ENCODE measurements at regions not wholly inside any gene's neighbourhood (a gene's known extent, or its start where the extent isn't known, plus 50 kb on each side); places are given as distances from the start of the nearest gene placed in this dataset.

DNA sequence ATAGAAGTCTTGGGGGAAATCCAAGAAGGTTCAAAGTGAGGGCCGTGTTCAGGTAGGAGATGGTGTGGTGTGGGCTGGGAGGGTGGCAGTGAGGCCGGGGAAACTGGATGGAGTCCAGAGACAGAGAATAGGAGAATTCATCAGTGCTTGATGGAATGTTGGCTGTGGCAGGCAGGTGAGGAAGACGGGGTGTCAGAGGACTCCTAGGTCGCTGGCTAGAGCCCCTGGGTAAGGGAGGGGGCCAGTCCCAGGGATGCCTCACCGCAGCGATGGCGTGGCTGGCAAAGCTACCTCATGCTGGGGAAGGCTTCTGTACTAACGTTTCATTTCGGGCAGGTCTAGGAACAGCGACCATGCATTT is 373.0 kb downstream of the RPS24 start:
- peak overlapping the region in 1 of 4 experiments; percentile 40 for H3K4me3 ChIP-seq (replicated peaks in 1 of 4; ENCODE audit: control extremely low read depth in 1 of 4, insufficient read depth in 1 of 4, low read depth in 3 of 4, low read length in 4 of 4)
- H3K36me3 ChIP-seq (ENCODE audit: control insufficient read depth, insufficient read depth, low read length) = no peaks in the 10 kb centered on the region
- no peaks in the 10 kb centered on the region for H3K79me2 ChIP-seq (ENCODE audit: control insufficient read depth, insufficient read depth, low read length)
- DNase-seq (ENCODE audit: low read depth in 2 of 2) = no peak
- H3K4me2 ChIP-seq (ENCODE audit: extremely low read depth, insufficient read depth, low read length) = no peak overlapping the region
- H2AFZ ChIP-seq (ENCODE audit: low read length) = no peak overlapping the region
- H4K20me1 ChIP-seq (ENCODE audit: control insufficient read depth, extremely low read depth, insufficient read depth, low read length) = no peaks in the 10 kb centered on the region
- no peaks in the 10 kb centered on the region for H3K9me3 ChIP-seq (ENCODE audit: control insufficient read depth, insufficient read depth, low read depth, low read length)
- no peak overlapping the region for H3K27ac ChIP-seq (ENCODE audit: insufficient read depth, low read length)
- H3K4me1 ChIP-seq (ENCODE audit: control insufficient read depth, extremely low read depth, insufficient read depth, low read length) = no peaks in the 10 kb centered on the region
- TF ChIP-seq, protein P1, sequence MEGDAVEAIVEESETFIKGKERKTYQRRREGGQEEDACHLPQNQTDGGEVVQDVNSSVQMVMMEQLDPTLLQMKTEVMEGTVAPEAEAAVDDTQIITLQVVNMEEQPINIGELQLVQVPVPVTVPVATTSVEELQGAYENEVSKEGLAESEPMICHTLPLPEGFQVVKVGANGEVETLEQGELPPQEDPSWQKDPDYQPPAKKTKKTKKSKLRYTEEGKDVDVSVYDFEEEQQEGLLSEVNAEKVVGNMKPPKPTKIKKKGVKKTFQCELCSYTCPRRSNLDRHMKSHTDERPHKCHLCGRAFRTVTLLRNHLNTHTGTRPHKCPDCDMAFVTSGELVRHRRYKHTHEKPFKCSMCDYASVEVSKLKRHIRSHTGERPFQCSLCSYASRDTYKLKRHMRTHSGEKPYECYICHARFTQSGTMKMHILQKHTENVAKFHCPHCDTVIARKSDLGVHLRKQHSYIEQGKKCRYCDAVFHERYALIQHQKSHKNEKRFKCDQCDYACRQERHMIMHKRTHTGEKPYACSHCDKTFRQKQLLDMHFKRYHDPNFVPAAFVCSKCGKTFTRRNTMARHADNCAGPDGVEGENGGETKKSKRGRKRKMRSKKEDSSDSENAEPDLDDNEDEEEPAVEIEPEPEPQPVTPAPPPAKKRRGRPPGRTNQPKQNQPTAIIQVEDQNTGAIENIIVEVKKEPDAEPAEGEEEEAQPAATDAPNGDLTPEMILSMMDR (conservative IDR thresholded peaks at IDR 0.05 in 1 of 2, IDR thresholded peaks at IDR 0.05 in 1 of 2; ENCODE audit: low read depth in 1 of 2, low read length in 2 of 2) = no peak
- no peak for TF ChIP-seq EZH2 (IDR thresholded peaks at IDR 0.05; ENCODE audit: low read length, missing control alignments)
- peaks cover 21% of the 10 kb centered on the region for H3K27me3 ChIP-seq (ENCODE audit: control insufficient read depth, insufficient read depth, low read length)
- H3K9ac ChIP-seq (ENCODE audit: insufficient read depth, low read length) = no peak overlapping the region

DNA sequence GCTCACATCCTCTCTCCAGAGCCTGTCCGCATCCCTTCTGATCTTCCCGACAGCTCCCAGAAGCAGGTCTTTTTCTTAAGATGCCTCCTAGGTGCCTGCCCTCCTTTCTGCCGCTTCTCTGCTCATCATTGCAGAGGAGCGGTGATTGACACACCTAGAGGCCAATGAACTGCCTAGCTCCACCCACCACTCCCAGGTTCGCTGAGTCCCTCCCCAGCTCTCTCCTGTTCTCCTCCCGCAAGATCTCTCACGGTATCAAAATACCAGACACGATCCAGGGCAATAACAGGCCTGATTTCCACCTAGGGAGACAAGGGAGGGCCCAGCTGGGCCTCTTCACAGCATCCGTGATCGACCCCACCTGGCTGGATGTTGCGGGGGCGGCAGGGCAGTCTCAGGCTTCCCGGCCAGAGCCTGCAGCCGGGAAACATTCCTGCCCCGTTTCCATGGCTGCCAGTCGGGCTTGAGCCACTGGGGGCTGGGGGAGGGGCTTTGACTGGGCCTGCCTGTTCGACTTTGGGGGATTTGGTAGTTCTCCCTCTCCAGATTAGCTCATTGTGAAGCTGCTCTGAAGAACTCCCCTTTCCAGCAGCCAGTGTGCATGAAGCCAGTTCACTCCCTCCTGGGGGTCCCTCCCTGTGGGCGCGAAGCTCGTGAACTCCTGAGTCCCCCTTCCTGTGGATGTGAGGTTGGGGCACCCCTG is 373.5 kb downstream of the RPS24 start:
- no peaks in the 10 kb centered on the region for H3K9me3 ChIP-seq (ENCODE audit: control insufficient read depth, insufficient read depth, low read depth, low read length)
- no peaks in the 10 kb centered on the region for H4K20me1 ChIP-seq (ENCODE audit: control insufficient read depth, extremely low read depth, insufficient read depth, low read length)
- H3K4me3 ChIP-seq (replicated peaks in 1 of 4; ENCODE audit: control extremely low read depth in 1 of 4, insufficient read depth in 1 of 4, low read depth in 3 of 4, low read length in 4 of 4) = peak overlapping the region in 3 of 4 experiments; percentile 7 to 40 (median 21)
- H3K79me2 ChIP-seq (ENCODE audit: control insufficient read depth, insufficient read depth, low read length) = no peaks in the 10 kb centered on the region
- no peaks in the 10 kb centered on the region for H3K4me1 ChIP-seq (ENCODE audit: control insufficient read depth, extremely low read depth, insufficient read depth, low read length)
- H3K9ac ChIP-seq (ENCODE audit: insufficient read depth, low read length) = no peak overlapping the region
- H3K36me3 ChIP-seq (ENCODE audit: control insufficient read depth, insufficient read depth, low read length) = no peaks in the 10 kb centered on the region
- DNase-seq (ENCODE audit: low read depth in 2 of 2) = peak; percentile 90 to 98
- TF ChIP-seq, protein P1 (conservative IDR thresholded peaks at IDR 0.05 in 1 of 2, IDR thresholded peaks at IDR 0.05 in 1 of 2; ENCODE audit: low read depth in 1 of 2, low read length in 2 of 2) = no peak
- TF ChIP-seq EZH2 (IDR thresholded peaks at IDR 0.05; ENCODE audit: low read length, missing control alignments) = no peak
- H3K27me3 ChIP-seq (ENCODE audit: control insufficient read depth, insufficient read depth, low read length) = peaks cover 21% of the 10 kb centered on the region
- no peak overlapping the region for H3K27ac ChIP-seq (ENCODE audit: insufficient read depth, low read length)
- no peak overlapping the region for H2AFZ ChIP-seq (ENCODE audit: low read length)
- H3K4me2 ChIP-seq (ENCODE audit: extremely low read depth, insufficient read depth, low read length) = peak overlapping the region; percentile 44

DNA sequence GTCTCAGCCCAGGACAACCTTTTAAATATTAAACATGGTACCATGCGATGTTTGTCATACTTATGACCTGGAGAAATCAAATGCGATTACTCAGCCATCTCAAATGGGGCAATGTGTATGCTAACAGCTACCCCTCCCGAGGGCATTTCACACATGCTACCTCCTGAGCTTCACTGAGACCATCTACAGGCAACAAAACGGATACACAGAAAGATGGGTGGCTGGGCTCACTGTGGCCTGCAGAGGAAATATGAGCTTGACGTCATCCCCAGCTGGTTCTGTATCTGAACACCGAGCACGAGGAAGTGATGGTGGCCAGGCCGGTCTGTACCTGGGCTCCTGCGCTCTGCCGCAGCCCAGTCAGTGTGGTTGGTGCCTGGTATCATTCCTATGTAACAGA is 374.3 kb downstream of the RPS24 start:
- no peak overlapping the region for H3K4me2 ChIP-seq (ENCODE audit: extremely low read depth, insufficient read depth, low read length)
- H4K20me1 ChIP-seq (ENCODE audit: control insufficient read depth, extremely low read depth, insufficient read depth, low read length) = no peaks in the 10 kb centered on the region
- H3K4me1 ChIP-seq (ENCODE audit: control insufficient read depth, extremely low read depth, insufficient read depth, low read length) = no peaks in the 10 kb centered on the region

More for the DNA sequence above, 374.3 kb downstream of the RPS24 start:
- Histone ChIP-seq H3K4me3 (replicated peaks in 1 of 4; ENCODE audit: control extremely low read depth in 1 of 4, insufficient read depth in 1 of 4, low read depth in 3 of 4, low read length in 4 of 4) (no peak overlapping the region), H2AFZ (ENCODE audit: low read length) (no peak overlapping the region), H3K9me3 (ENCODE audit: control insufficient read depth, insufficient read depth, low read depth, low read length) (no peaks in the 10 kb centered on the region), H3K36me3 (ENCODE audit: control insufficient read depth, insufficient read depth, low read length) (no peaks in the 10 kb centered on the region), H3K79me2 (ENCODE audit: control insufficient read depth, insufficient read depth, low read length) (no peaks in the 10 kb centered on the region), H3K27me3 (ENCODE audit: control insufficient read depth, insufficient read depth, low read length) (peaks cover 21% of the 10 kb centered on the region), H3K9ac (ENCODE audit: insufficient read depth, low read length) (no peak overlapping the region), H3K27ac (ENCODE audit: insufficient read depth, low read length) (no peak overlapping the region)
- TF ChIP-seq, protein P1 (conservative IDR thresholded peaks at IDR 0.05 in 1 of 2, IDR thresholded peaks at IDR 0.05 in 1 of 2; ENCODE audit: low read depth in 1 of 2, low read length in 2 of 2) = no peak
- no peak for DNase-seq (ENCODE audit: low read depth in 2 of 2)
